ENCODE measurements at regions not wholly inside any gene's neighbourhood (a gene's known extent, or its start where the extent isn't known, plus 50 kb on each side); places are given as distances from the start of the nearest gene placed in this dataset.

GRCh38 chr4:181018913-181019312 is 1224.3 kb upstream of the TENM3 start:
- no peak for TF ChIP-seq POLR2A (IDR thresholded peaks at IDR 0.05; ENCODE audit: low read length)
- no peak for TF ChIP-seq GATA1 (IDR thresholded peaks at IDR 0.05; ENCODE audit: low read depth, low read length)

Measured in erythroblast (primary cell).